Activated T-helper 17 cell treated with anti-CD3 and anti-CD28 coated beads, Interleukin-2, amount 50 U/mL, for 72 hours (primary cell): ENCODE measurements at regions not wholly inside any gene's neighbourhood (a gene's known extent, or its start where the extent isn't known, plus 50 kb on each side); places are given as distances from the start of the nearest gene placed in this dataset.
A peak's percentile ranks its signal among the peaks of the same experiment; 100 is the strongest.

ENCODE experiments used
- ATAC-seq: fragments of 150-1000 bp; cut with Tn5 transposase; replicated peaks from 2 replicates; pipeline ENCODE4 v1.10.0; 2021; ENCODE audit warnings: mild to moderate bottlenecking, moderate library complexity
- H3K27ac Mint-ChIP-seq: one replicate; pipeline ENCODE4 v1.8.0; 2022; ENCODE audit warnings: mixed read lengths
- H3K27me3 Mint-ChIP-seq: one replicate; pipeline ENCODE4 v1.8.0; 2022; ENCODE audit warnings: mixed read lengths
- H3K36me3 Mint-ChIP-seq: one replicate; pipeline ENCODE4 v1.8.0; 2022; ENCODE audit warnings: low read depth, mild to moderate bottlenecking, mixed read lengths
- H3K4me1 Mint-ChIP-seq: one replicate; pipeline ENCODE4 v1.8.0; 2022; ENCODE audit warnings: mixed read lengths
- H3K4me3 Mint-ChIP-seq: one replicate; pipeline ENCODE4 v1.8.0; 2022; ENCODE audit warnings: mild to moderate bottlenecking, mixed read lengths
- H3K9me3 Mint-ChIP-seq: one replicate; pipeline ENCODE4 v1.8.0; 2022; ENCODE audit warnings: mixed read lengths

- H3K27ac Mint-ChIP-seq, result no peak overlapping the region
- H3K4me1 Mint-ChIP-seq, result no peaks in the 10 kb centered on the region
- no peaks in the 10 kb centered on the region for H3K9me3 Mint-ChIP-seq
- ATAC-seq, result no peak
- no peak overlapping the region for H3K4me3 Mint-ChIP-seq
- peaks cover 22% of the 10 kb centered on the region for H3K27me3 Mint-ChIP-seq
- H3K36me3 Mint-ChIP-seq, result no peaks in the 10 kb centered on the region
Observed at GRCh38 chr15:61449186-61449702, 220.1 kb upstream of the RORA start.

- Mint-ChIP-seq H3K4me3 (no peak overlapping the region), H3K27me3 (peaks cover 20% of the 10 kb centered on the region), H3K9me3 (no peaks in the 10 kb centered on the region), H3K27ac (no peak overlapping the region), H3K36me3 (no peaks in the 10 kb centered on the region), H3K4me1 (no peaks in the 10 kb centered on the region)
- no peak for ATAC-seq
Observed at GRCh38 chr15:61447981-61448380, 218.9 kb upstream of the RORA start.

GRCh38 chr15:61444585-61444984 is 215.5 kb upstream of the RORA start:
- ATAC-seq, result no peak
- H3K4me1 Mint-ChIP-seq, result no peaks in the 10 kb centered on the region
- H3K36me3 Mint-ChIP-seq, result no peaks in the 10 kb centered on the region
- H3K9me3 Mint-ChIP-seq, result no peaks in the 10 kb centered on the region
- no peak overlapping the region for H3K4me3 Mint-ChIP-seq
- H3K27me3 Mint-ChIP-seq, result peaks cover 37% of the 10 kb centered on the region
- H3K27ac Mint-ChIP-seq, result no peak overlapping the region

GRCh38 chr15:61442821-61443220 is 213.7 kb upstream of the RORA start:
- no peak for ATAC-seq
- no peak overlapping the region for H3K4me3 Mint-ChIP-seq
- H3K27me3 Mint-ChIP-seq, result peaks cover 34% of the 10 kb centered on the region
- H3K27ac Mint-ChIP-seq, result no peak overlapping the region
- H3K4me1 Mint-ChIP-seq, result no peaks in the 10 kb centered on the region
- H3K36me3 Mint-ChIP-seq, result no peaks in the 10 kb centered on the region
- no peaks in the 10 kb centered on the region for H3K9me3 Mint-ChIP-seq

- Mint-ChIP-seq H3K27ac (no peak overlapping the region), H3K27me3 (peaks cover 31% of the 10 kb centered on the region), H3K4me3 (no peak overlapping the region), H3K36me3 (no peaks in the 10 kb centered on the region), H3K9me3 (no peaks in the 10 kb centered on the region), H3K4me1 (no peaks in the 10 kb centered on the region)
- no peak for ATAC-seq
Observed at GRCh38 chr15:61441891-61442290, 212.8 kb upstream of the RORA start.

GRCh38 chr15:61426466-61426865 is 197.4 kb upstream of the RORA start:
- Mint-ChIP-seq H3K4me1 (no peaks in the 10 kb centered on the region), H3K27me3 (peaks cover 29% of the 10 kb centered on the region), H3K36me3 (no peaks in the 10 kb centered on the region), H3K9me3 (no peaks in the 10 kb centered on the region), H3K27ac (no peak overlapping the region), H3K4me3 (no peak overlapping the region)
- no peak for ATAC-seq

GRCh38 chr15:61425934-61426333 is 196.8 kb upstream of the RORA start:
- no peaks in the 10 kb centered on the region for H3K9me3 Mint-ChIP-seq
- no peak overlapping the region for H3K4me3 Mint-ChIP-seq
- H3K4me1 Mint-ChIP-seq, result no peaks in the 10 kb centered on the region
- no peak for ATAC-seq
- H3K27me3 Mint-ChIP-seq, result peaks cover 24% of the 10 kb centered on the region
- H3K27ac Mint-ChIP-seq, result no peak overlapping the region
- no peaks in the 10 kb centered on the region for H3K36me3 Mint-ChIP-seq

GRCh38 chr15:61422773-61423172 is 193.7 kb upstream of the RORA start:
- Mint-ChIP-seq H3K4me3 (no peak overlapping the region), H3K4me1 (no peaks in the 10 kb centered on the region), H3K27me3 (peaks cover 24% of the 10 kb centered on the region), H3K9me3 (no peaks in the 10 kb centered on the region), H3K36me3 (no peaks in the 10 kb centered on the region), H3K27ac (no peak overlapping the region)
- no peak for ATAC-seq

GRCh38 chr15:61421938-61422337 is 192.8 kb upstream of the RORA start:
- H3K27me3 Mint-ChIP-seq, result peaks cover 25% of the 10 kb centered on the region
- H3K4me3 Mint-ChIP-seq, result no peak overlapping the region
- no peaks in the 10 kb centered on the region for H3K9me3 Mint-ChIP-seq
- no peak overlapping the region for H3K27ac Mint-ChIP-seq
- no peak for ATAC-seq
- no peaks in the 10 kb centered on the region for H3K36me3 Mint-ChIP-seq
- no peaks in the 10 kb centered on the region for H3K4me1 Mint-ChIP-seq

GRCh38 chr15:61421470-61421869 is 192.4 kb upstream of the RORA start:
- Mint-ChIP-seq H3K9me3 (no peaks in the 10 kb centered on the region), H3K4me1 (no peaks in the 10 kb centered on the region), H3K27ac (no peak overlapping the region), H3K4me3 (no peak overlapping the region), H3K27me3 (peaks cover 25% of the 10 kb centered on the region), H3K36me3 (no peaks in the 10 kb centered on the region)
- no peak for ATAC-seq

- H3K27ac Mint-ChIP-seq, result no peak overlapping the region
- no peak for ATAC-seq
- peaks cover 22% of the 10 kb centered on the region for H3K27me3 Mint-ChIP-seq
- no peak overlapping the region for H3K4me3 Mint-ChIP-seq
- no peaks in the 10 kb centered on the region for H3K4me1 Mint-ChIP-seq
- H3K9me3 Mint-ChIP-seq, result no peaks in the 10 kb centered on the region
- H3K36me3 Mint-ChIP-seq, result no peaks in the 10 kb centered on the region
Observed at GRCh38 chr15:61420546-61420945, 191.4 kb upstream of the RORA start.

- H3K4me3 Mint-ChIP-seq, result no peak overlapping the region
- H3K27ac Mint-ChIP-seq, result no peak overlapping the region
- no peaks in the 10 kb centered on the region for H3K36me3 Mint-ChIP-seq
- H3K9me3 Mint-ChIP-seq, result no peaks in the 10 kb centered on the region
- H3K27me3 Mint-ChIP-seq, result peaks cover 22% of the 10 kb centered on the region
- H3K4me1 Mint-ChIP-seq, result no peaks in the 10 kb centered on the region
- no peak for ATAC-seq
Observed at GRCh38 chr15:61415617-61416120, 186.6 kb upstream of the RORA start.

GRCh38 chr15:61411902-61412510 is 182.9 kb upstream of the RORA start:
- H3K27me3 Mint-ChIP-seq, result peaks cover 35% of the 10 kb centered on the region
- H3K36me3 Mint-ChIP-seq, result no peaks in the 10 kb centered on the region
- no peaks in the 10 kb centered on the region for H3K4me1 Mint-ChIP-seq
- no peak overlapping the region for H3K4me3 Mint-ChIP-seq
- H3K9me3 Mint-ChIP-seq, result no peaks in the 10 kb centered on the region
- ATAC-seq, result no peak
- H3K27ac Mint-ChIP-seq, result no peak overlapping the region

GRCh38 chr15:61410662-61411061 is 181.6 kb upstream of the RORA start:
- H3K9me3 Mint-ChIP-seq, result no peaks in the 10 kb centered on the region
- no peaks in the 10 kb centered on the region for H3K4me1 Mint-ChIP-seq
- ATAC-seq, result no peak
- H3K4me3 Mint-ChIP-seq, result no peak overlapping the region
- H3K27me3 Mint-ChIP-seq, result peaks cover 38% of the 10 kb centered on the region
- H3K27ac Mint-ChIP-seq, result no peak overlapping the region
- no peaks in the 10 kb centered on the region for H3K36me3 Mint-ChIP-seq

- ATAC-seq, result peak; percentile 54
- H3K27ac Mint-ChIP-seq, result no peak overlapping the region
- no peaks in the 10 kb centered on the region for H3K36me3 Mint-ChIP-seq
- H3K4me3 Mint-ChIP-seq, result no peak overlapping the region
- H3K27me3 Mint-ChIP-seq, result peaks cover 39% of the 10 kb centered on the region
- no peaks in the 10 kb centered on the region for H3K4me1 Mint-ChIP-seq
- no peaks in the 10 kb centered on the region for H3K9me3 Mint-ChIP-seq
Observed at GRCh38 chr15:61404567-61404966, 175.5 kb upstream of the RORA start.

- Mint-ChIP-seq H3K9me3 (no peaks in the 10 kb centered on the region), H3K4me1 (no peaks in the 10 kb centered on the region), H3K27me3 (peaks cover 32% of the 10 kb centered on the region), H3K27ac (no peak overlapping the region), H3K36me3 (no peaks in the 10 kb centered on the region), H3K4me3 (no peak overlapping the region)
- ATAC-seq, result no peak
Observed at GRCh38 chr15:61403884-61404283, 174.8 kb upstream of the RORA start.
